ENCODE measurements at regions not wholly inside any gene's neighbourhood (a gene's known extent, or its start where the extent isn't known, plus 50 kb on each side); places are given as distances from the start of the nearest gene placed in this dataset.

GRCh38 chr5:38093855-38094254 is 164.5 kb upstream of the EGFLAM start:
- DNase-seq: no peak

- no peak for DNase-seq
Measured at GRCh38 chr5:38086777-38087176, 171.6 kb upstream of the EGFLAM start.

GRCh38 chr5:38079620-38080402 is 178.5 kb upstream of the EGFLAM start:
- no peak for DNase-seq

- no peak for DNase-seq
Measured at GRCh38 chr5:38078161-38078560, 180.2 kb upstream of the EGFLAM start.

- no peak for DNase-seq
Measured at GRCh38 chr5:38077652-38078051, 180.7 kb upstream of the EGFLAM start.

- DNase-seq: no peak
Measured at GRCh38 chr5:38071831-38072694, 186.3 kb upstream of the EGFLAM start.

GRCh38 chr5:38070304-38070950 is 187.9 kb upstream of the EGFLAM start:
- DNase-seq: no peak

- no peak for DNase-seq
Measured at GRCh38 chr5:38069360-38069759, 189.0 kb upstream of the EGFLAM start.

- DNase-seq: no peak
Measured at GRCh38 chr5:38060354-38060753, 198.0 kb upstream of the EGFLAM start.

GRCh38 chr5:38059876-38060275 is 198.5 kb upstream of the EGFLAM start:
- no peak for DNase-seq

GRCh38 chr5:38051711-38052511 is 206.4 kb upstream of the EGFLAM start:
- no peak for DNase-seq

- DNase-seq: no peak
Measured at GRCh38 chr5:38048400-38048799, 208.6 kb upstream of the GDNF start.

- DNase-seq: no peak
Measured at GRCh38 chr5:38046103-38046502, 206.3 kb upstream of the GDNF start.

GRCh38 chr5:38045446-38045845 is 205.6 kb upstream of the GDNF start:
- DNase-seq: no peak

GRCh38 chr5:38039826-38040225 is 200.0 kb upstream of the GDNF start:
- no peak for DNase-seq

GRCh38 chr5:38039091-38039490 is 199.2 kb upstream of the GDNF start:
- DNase-seq: no peak

GRCh38 chr5:38036765-38037164 is 196.9 kb upstream of the GDNF start:
- no peak for DNase-seq

- no peak for DNase-seq
Measured at GRCh38 chr5:38032149-38032548, 192.3 kb upstream of the GDNF start.

GRCh38 chr5:38031304-38031703 is 191.5 kb upstream of the GDNF start:
- DNase-seq: no peak

- DNase-seq: no peak
Measured at GRCh38 chr5:38029397-38030065, 189.7 kb upstream of the GDNF start.

GRCh38 chr5:38023799-38024198 is 184.0 kb upstream of the GDNF start:
- DNase-seq: no peak

GRCh38 chr5:38023371-38023770 is 183.5 kb upstream of the GDNF start:
- DNase-seq: no peak
